ENCODE measurements at regions not wholly inside any gene's neighbourhood (a gene's known extent, or its start where the extent isn't known, plus 50 kb on each side); places are given as distances from the start of the nearest gene placed in this dataset.

DNA sequence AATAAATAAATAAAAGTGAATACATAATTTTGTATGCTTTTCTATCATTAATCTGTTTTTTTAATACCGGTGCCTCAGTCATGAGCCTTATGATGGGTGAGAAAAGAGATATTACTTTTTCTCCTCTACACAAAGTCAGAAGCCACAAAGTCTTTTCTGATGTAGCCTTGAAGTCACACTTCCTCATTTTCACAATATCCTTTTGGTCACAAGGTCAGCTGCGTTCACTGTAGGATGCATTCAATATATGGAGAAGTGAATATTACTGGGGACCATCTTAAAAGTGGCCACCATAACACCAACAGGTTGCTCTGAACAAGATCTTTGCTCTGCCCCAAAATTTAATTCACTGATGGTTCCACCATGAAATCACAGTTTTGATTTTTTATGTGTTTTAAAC, 83.3 kb upstream of the TNR start:
- DNase-seq (ENCODE audit: low read depth): no peak

DNA sequence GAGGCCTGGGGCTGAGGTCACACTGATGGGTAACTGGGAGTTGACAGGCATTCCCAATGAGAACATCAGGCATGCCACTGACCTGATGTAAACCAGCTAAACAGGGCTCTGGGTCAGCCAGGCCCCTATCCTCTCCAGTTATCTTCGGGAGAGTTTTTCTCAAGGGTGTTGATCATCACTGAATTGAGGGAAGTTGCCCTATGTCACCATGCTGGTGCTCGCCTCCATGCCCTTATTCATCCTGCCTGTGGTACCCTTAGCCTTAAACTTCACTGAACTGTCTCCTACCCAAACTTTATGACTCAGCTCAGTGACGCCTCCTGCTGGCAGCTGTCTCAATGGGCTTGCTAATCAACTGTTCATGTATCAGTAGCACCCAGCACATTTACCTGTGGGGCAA, 80.7 kb upstream of the TNR start:
- DNase-seq (ENCODE audit: low read depth): no peak

DNA sequence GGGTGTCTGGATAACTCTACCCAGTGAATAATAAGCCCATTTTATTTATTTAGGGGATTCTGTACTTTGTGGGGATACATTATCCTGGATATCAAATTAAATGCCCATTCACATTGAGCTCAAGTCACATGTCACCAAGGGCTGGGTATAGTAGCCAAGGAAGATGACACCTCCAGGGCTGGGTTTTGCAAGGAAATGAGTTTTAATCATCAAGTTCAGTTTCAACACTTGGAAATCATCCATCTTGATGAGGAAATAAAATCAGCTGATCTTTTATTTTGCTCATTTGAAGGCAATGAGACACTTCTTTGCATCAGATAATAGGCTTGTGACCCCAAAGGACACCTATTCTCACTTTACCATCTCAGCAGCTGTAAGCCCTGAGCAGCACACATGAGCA, 80.0 kb upstream of the TNR start:
- DNase-seq (ENCODE audit: low read depth): no peak

DNA sequence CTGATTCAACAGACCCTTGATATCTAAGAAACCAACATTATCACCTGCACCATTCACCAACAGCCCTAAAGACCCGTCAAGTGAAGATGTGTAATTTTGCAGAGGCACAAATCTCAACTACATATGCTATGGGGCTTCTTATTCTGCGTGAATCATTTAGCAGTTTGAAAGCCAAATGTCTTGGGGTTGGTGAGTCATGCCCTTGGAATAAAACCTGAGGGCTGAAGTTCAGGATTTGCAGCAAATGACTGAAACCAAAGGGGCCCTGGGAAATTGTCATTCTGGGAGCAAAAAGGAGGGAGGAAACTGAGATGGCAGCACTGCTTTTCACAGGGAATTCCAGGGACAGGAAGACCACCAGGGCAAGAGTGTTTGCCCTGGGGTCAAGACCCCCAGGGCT, 79.2 kb upstream of the TNR start:
- DNase-seq (ENCODE audit: low read depth): no peak

DNA sequence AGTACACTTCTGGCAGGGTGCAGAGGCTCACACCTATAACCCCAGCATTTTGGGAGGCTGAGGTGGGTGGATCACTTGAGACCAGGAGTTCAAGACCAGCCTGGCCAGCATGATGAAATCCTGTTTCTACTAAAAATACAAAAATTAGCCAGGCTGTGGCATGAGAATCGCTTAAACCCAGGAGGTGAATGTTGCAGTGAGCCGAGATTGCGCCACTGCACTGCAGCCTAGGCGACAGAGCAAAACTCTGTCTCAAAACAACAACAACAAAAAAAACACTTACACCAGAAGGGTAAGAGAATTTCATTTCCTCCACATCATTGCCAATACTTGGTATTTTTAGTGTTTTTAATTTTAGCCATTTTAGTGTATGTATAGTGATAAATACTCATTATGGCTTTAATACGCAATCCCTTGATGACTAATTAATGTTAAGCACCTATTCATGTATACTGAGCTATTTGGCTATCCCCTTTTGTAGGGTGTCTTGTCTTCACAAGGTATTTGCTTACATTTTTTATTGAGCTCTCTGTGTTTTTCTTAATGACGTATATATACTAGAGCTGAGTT, 77.1 kb upstream of the TNR start:
- DNase-seq (ENCODE audit: low read depth): no peak

DNA sequence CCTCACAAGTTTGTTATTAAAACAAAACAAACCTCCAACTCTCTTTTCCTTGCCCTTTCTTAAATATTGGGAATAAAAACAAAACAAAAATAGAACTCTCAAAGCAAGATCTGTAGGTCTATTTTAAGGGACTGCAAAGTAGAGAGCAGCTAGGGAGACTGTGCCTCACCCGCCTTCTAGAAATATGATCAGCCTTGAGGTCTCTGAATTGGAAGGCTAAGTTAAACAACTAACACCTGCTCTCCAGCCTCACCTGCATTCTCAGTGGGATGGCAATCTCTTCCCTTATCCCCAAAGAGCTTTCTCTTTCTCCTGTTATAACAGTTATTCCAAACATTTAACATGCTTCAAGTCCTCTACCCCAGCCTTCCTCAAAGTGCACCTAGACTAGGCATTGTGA, 75.5 kb upstream of the TNR start:
- no peak for DNase-seq (ENCODE audit: low read depth)

DNA sequence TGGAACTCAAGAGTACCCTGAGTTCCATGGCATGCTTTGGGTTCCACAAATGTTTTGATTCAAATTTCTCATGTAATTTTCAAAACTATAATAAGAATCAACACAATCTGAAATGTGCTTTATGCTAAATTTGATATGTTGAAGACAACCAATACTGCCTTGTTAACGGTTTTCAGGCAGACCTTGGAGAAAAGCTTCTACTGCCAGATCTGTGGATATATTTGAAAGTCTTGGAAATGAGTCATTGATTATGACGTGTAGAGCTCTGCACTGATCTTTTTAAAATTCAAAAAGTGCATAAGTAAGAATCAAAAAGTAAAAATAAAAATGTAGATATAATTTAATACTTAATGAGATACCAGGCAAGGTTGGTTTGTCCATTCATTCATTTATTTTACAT, 74.0 kb upstream of the TNR start:
- no peak for DNase-seq (ENCODE audit: low read depth)

DNA sequence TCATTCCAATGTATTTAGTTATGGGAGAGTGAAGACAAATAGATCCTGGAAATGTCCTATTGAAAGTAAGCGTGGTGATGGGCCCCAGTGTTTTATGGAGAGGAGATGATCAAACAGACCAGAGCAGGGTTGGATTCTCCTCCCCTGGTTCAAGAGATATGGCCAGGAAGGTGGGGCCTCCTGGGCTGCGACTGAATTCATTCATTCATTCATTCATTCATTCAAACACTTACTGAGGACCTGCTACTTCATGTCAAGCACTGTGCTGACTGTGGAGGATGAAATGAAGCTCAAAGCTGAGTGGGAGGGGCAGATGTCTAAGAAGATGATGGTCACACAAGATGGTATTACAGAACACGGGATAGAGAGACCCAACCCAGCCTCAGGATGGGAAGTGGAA, 71.5 kb upstream of the TNR start:
- DNase-seq (ENCODE audit: low read depth): no peak

DNA sequence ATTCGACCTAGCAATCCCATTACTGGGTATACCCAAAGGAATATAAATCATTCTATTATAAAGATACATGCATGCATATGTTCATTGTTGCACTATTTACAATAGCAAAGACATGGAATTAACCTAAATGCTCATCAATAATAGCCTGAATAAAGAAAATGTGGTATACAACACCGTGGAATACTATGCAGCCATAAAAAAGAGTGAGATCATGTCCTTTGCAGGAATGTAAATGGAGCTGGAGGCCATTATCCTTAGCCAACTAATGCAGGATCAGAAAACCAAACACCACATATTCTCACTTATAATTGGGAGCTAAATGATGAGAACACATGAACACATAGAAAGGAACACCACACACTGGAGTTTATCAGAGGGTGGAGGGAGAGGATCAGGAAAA, 69.5 kb upstream of the TNR start:
- no peak for DNase-seq (ENCODE audit: low read depth)

DNA sequence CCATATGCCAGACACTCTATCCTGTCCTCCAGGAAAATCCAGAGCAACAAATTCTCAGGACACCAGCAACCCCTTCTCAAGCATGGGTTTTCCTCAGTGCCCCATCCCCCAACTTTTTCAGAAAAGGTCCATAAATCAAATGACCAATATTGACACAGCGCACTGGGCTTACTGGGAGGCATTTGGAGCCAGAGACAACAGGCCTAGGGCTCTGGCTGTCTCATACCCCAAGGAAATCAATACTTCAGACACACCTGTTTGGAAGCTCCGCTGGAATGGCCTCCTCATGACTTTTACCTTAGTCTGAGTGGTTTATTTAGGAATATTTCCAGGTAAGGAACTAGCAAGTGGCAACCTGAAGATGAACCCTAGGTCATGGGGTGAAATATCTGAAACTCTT, 66.9 kb upstream of the TNR start:
- no peak for DNase-seq (ENCODE audit: low read depth)

DNA sequence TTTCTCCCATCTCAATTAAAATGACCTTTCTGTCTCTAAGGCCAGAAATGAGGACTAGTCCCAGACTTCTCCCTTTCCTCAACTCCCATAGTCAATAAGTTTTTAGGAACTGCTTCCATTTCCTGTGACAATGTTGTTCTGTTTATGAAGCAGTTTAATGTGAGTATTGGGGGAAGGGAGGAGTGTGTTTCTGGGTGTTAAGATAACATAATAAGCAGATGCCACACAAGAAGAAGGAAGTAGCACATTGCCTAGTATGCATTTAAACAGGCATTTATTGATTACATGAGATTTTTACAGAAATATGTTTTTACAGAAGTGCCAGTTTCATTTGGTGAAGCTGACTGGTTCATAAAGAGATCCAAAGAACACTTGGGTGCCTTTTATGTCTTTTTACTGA, 65.6 kb upstream of the TNR start:
- DNase-seq (ENCODE audit: low read depth): no peak

DNA sequence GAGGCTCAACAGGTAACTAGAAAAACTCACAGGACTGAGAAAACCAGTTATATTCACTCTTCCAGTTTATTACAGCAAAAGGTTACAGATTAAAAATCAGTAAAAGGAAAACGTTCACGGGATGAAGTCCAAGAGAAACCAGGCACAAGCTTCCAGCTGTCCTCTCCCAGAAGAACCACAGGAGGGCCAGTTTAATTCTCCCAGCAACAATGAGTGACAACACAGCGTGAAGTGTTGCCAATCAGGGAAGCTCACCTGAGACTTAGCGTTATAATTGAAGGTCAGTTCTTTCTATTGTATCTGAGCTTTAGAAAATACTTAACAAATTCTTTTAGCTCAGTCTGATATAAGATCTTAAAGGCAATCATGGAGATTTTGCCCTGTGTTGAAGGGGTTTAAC, 65.2 kb upstream of the TNR start:
- DNase-seq (ENCODE audit: low read depth): no peak

DNA sequence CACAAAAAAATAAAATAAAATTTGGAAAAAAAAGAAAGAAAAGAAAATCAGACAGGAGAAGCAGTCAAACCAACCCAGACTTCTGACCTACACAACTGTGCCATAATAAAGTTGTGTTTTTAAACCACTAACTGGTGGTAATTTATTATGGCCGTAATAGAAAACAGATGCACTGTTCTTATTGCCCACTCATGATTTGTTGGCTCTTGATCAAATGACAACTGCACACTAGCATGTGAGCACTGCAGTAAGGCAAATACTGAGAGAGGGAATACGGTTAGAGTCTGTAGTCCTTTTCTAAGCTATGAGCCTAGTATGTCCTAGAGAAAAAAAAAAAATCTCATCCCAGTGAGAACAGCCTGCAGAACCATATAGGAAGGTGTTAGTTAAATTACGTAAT, 61.2 kb upstream of the TNR start:
- no peak for DNase-seq (ENCODE audit: low read depth)

DNA sequence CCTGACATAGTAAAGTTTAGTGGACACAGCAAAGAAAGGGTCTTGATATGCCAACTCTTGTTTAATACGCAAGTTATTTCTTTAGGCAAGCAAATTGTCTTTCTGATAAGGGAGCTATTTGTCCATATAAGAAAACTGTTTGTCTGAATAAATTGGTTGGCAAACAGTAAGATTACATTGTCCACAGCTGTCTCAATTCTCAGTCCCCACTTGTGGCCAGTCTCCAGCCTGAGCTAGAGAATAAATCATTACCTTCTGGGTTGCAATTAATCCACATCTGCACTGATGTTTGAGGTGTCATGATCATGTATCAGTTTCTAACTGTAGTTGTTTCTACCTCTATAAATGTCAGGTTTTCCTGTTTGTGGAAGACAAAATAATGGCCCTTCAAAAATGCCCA, 60.0 kb upstream of the TNR start:
- DNase-seq (ENCODE audit: low read depth): no peak

DNA sequence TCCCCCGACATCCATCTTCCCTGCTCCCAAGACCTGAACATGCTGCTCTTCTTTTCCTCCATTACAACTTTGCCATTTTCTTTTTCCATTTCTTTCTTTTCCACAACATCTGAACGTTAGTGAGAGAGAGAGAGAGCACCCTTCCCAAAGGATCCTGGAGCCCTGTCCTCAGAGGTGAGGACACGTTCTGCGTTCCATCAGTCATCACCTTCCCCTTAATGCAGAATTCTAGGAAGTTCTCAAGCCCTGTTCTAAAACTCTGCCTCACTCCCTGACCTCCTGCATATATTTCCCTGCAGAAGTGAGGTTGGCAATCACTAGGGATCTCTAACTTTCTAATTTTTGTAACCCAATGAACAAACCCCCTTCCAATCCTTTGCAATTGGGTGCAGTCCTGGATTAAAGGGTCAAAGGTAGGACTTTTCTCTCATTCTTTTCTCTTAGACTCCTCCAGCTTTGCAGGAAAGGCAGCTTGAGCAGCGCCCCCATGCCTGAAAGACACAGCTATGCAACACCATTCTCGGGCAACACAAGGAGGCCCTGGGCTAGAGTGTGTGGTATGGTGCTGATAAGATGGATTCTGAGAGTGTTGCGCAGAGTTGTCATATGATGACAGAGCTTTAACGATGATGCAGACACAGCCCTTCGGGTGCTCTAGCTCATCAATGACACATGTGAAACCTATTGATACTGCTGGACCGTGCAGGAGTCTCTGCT, 59.2 kb upstream of the TNR start:
- DNase-seq (ENCODE audit: low read depth): no peak

DNA sequence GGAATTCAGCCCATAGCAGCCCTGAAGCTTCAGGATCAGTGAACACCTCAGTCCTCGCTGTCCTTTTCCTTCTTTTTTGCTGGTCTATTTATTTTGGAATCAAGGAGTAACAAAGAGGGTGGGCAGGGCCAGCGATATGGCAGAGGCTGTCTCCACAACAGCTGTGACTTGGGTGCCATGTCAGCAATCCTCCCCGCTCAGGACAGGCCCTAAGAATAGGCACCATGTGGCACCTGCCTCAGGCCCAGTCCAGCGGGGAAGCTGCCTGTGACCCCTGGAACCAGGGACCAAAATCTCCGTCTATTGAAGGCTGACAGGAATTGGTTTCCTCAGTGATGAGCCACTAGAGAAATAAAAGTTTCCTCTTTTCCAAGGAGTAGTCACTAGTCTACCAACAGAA, 58.6 kb upstream of the TNR start:
- no peak for DNase-seq (ENCODE audit: low read depth)

DNA sequence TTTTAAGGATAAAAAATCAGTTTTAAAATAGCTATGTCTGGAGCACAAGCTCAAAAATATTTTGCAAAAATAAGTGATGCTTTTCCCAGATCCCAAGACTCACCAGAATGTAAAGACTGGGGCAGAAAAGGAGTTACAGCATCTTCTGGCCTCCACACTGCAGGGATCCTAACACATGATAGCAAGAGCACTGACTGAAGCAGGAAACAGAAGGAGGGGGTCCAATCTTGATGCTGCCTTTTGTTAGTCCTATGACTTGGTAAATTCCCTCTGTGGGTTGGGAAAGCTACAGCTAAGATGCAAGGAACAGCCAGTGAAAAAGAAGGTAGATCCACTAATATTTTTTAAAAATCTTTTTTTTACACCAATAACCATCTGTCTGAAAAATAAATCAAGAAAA, 54.2 kb upstream of the TNR start:
- no peak for DNase-seq (ENCODE audit: low read depth)

DNA sequence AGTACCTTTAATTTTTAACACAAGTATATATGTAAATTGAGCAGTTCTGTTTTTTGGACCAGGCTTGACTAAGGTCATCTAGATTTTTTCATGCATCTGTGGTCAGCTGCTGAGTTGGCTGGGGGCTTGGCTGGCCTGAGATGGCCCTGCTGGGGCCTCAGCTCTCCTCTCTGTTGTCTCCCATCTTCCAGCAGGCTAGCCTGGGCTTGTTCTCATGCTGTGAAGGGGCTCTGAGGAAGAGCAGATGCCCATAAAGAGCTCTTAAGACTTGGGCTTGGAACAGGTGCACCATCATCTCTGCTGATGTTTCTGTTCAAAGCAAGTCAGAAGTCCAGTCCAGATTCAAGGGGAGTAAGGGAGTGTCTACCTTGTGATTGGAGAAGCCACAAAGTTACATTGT, 51.2 kb upstream of the TNR start:
- no peak for DNase-seq (ENCODE audit: low read depth)

DNA sequence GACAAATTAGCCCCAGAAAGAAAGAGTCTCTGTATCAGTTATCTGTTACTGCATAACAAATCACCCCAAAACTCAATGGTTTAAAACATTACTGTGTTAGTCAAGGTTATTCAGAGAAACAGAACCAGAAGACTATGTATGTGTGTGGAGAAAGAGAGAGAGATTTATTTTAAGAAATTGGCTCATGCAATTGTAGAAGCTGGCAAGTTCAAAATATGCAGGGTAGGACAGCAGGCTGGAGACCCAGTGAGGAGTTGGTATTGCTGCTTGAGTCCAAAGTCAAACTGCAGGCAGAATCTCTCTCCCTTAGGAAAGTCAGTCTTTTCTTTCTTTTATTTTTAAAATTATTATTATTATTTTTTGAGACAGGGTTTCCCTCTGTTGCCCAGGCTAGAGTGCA, 50.2 kb upstream of the TNR start:
- no peak for DNase-seq (ENCODE audit: low read depth)

Data from forelimb muscle (tissue), 1 donor.